Body of pancreas (tissue), 4 donors: ENCODE measurements at regions not wholly inside any gene's neighbourhood (a gene's known extent, or its start where the extent isn't known, plus 50 kb on each side); places are given as distances from the start of the nearest gene placed in this dataset.

Experiments used
- CTCF ChIP-seq, 7 experiments: fragments of 450-650 bp in 4 of 7; fragments of 200-600 bp in 3 of 7; sonication (generic) in 3 of 7; IDR thresholded peaks; one replicate each; pipeline ENCODE4 v1.5.1; 2016 to 2019; ENCODE audit warnings: antibody characterized with exemption in 7 of 7
- POLR2A ChIP-seq, 3 donors: fragments of 450-650 bp; IDR thresholded peaks; one replicate each; pipeline ENCODE4 v1.6.1; 2016; ENCODE audit warnings: antibody characterized with exemption in 3 of 3, mild to moderate bottlenecking in 2 of 3

- no peak for TF ChIP-seq CTCF (IDR thresholded peaks at IDR 0.05)
- TF ChIP-seq POLR2A (IDR thresholded peaks at IDR 0.05): no peak
Measured at GRCh38 chr10:4514445-4515108, 311.4 kb upstream of the AKR1E2 start.
